NCI-H1048 (cell line): ENCODE measurements at regions not wholly inside any gene's neighbourhood (a gene's known extent, or its start where the extent isn't known, plus 50 kb on each side); places are given as distances from the start of the nearest gene placed in this dataset.

ENCODE experiments used
- DNase-seq: peaks from one replicate; lab custom pipeline; 2025; lab: John Stamatoyannopoulos, UW

- DNase-seq = no peak
Measured at GRCh38 chr7:12456506-12456905, 52.8 kb upstream of the VWDE start.

- peak; percentile 13 for DNase-seq
Measured at GRCh38 chr7:12458520-12459131, 55.0 kb upstream of the VWDE start.

DNA sequence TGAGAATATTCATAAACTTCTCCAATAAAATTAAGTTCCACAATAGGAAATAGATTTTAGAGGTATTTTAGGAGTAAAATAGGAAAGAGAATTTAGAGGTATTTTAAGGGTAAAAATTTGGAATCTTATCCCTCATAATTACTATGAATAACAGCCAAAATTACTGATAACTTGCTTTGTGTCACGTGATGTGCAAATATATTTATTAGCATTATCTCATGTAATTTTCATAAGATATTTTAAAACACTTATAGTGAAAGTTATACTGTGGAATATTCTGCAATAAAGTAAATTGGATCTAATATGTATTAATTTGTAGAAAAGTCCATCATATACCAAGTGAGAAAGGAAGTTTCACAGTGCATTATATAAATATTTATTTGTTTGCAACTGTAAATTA is 64.2 kb upstream of the VWDE start:
- DNase-seq = no peak

DNA sequence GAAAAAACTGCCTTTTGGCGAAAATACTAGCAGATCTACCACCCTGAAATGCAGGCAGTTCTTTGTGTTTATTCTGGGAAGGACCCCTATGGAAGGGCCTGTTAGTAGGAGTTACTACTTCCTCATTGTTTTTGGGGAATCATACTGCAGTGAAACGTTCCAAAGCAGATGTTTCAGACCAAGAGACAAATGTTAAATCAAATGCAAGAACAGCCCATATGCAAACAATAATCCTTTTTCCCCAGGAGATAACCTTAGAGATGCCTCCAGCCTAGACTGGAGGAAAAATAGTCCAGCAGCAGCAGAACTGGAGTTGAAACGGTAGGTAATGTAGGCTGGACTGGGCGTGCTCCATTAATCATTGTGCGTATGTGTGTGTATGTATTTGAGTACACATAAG is 65.9 kb upstream of the VWDE start:
- DNase-seq = no peak

DNA sequence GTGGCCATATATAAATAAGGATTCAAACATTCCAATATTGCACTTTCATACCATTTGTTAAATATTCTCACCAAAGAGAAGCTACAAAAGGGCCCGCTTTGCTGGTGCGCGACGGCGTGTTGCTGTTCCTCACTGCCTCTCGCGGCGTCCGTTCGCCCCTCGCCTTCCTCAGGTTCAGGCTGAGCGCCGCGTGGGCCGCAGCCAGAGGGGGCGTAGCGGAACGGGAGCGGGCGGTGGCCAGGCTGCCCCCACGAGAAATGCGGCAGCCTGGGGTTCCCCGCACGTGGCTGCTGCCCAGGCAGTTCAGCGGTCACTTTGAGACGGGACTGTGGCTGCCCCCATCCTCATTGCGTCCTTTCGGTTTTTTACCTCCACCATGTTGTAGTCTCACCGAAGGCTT is 67.3 kb upstream of the VWDE start:
- no peak for DNase-seq

- DNase-seq = no peak
Measured at GRCh38 chr7:12474035-12474434, 70.4 kb upstream of the VWDE start.

DNA sequence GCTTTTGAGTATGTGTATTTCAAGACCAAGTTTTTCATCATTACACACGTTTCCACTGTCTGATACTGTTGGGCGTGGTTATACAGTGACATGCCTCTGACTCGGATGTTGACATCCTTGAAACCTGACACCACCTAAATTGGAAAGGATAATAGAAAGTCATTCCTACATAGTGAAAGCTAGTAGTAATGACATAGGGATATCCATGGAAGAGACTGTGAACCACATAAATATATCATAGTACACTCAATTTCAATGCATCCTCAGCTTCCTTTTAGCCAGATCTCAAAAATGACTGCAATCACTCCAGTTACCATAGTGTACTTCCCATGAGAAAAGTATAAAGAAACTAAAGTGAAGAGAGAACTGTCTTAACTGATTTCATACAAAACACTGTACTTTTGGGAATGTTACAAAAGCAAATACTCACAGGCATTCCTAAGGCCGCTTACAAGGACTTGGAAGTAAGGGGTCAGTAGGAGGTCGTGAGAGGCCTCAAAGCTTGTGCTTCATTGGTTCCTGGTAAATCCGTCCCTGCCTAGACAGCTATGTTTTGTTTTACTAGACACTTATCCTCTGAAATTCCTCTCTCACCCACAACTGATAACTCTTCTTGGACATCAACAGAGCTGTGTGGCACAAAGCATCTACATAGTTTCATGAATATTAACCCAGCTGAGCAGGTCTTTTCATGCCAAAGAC is 71.8 kb upstream of the VWDE start:
- no peak for DNase-seq

DNA sequence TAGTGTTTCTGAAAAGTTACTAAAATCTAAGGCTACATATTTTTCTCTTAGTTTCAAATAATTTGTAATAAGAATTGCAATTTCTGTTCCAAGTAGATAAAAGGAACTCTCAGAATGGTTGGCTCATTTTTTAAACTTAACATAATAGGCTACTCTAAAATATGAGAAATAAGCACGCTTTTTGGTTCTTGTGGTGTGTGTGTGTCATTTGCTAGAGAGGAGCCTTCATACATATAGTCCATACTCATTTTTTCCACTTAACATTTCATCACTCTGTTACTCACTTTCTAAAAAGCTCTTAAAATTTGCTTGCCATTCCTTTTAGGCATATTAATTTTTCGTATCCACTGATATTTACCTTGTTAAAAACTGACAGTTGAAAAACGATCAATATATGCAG is 74.0 kb upstream of the VWDE start:
- no peak for DNase-seq

DNA sequence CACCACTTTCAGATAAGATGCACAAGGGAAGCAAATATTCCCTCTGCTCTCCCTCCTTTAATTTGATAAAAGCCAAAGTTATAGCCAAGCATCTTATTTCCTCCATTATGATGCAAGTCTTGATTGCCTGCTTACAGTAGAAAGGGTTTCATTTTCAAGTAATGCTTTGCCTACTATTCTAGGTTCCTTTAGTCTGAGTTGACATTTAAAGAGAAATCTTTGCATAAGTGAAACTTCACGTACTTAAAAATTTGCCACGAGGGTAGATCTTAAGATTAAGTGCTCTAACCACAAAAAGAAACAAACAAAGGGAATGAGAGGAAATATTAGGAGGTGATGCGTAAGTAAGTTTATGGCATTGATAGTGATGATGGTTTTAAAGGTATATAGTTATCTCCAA is 78.1 kb upstream of the VWDE start:
- no peak for DNase-seq

DNA sequence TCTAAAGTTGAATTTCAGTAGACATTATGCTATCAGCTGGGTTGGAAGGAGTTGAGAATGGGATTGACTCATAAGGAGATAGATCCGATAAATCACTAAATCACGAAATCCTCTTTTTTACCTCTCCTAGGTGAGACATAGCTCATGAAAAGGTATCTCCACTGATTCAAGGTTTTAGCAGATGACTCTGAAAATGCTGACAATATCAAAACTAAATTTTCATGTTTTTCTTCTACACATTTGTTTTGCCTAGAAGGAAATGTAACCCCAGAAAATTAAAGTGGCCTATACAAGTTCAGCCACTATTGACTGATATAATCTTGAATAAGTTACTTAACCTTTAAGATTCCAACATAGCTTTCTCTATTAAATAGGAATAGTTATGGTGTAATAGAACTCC is 82.2 kb upstream of the VWDE start:
- DNase-seq = no peak

DNA sequence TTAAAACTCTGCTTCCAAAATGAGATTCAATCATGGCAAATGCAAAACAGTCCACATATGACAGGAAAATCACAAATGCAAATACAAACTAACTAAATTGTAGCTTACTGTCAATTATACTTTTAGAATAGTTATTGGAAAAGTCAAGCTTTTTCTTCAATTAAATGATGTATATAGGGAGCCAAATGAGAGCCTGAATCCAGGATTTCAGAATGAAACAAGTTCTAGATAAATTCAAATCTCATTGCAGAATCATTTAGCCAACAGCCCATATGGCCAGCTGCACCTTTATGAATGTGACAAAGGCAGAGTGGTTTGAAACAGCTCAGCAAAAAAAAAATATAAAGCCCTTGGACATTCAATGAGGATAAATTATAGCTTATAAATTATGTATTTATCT is 82.2 kb upstream of the SCIN start:
- DNase-seq = no peak

GRCh38 chr7:12490107-12490688 is 80.3 kb upstream of the SCIN start:
- DNase-seq = peak; percentile 28

DNA sequence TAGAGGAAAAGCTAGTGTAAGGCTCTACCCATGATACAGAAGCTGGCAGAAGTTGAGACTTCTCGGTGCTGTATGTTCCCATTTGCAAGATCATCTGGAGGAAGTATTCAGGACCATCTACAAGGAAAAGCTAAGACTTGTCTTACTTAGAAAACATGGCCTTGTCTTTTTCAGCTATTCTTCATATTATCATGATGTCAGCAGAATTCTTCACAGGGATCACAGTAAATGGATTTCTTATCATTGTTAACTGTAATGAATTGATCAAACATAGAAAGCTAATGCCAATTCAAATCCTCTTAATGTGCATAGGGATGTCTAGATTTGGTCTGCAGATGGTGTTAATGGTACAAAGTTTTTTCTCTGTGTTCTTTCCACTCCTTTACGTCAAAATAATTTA is 79.6 kb upstream of the SCIN start:
- no peak for DNase-seq

DNA sequence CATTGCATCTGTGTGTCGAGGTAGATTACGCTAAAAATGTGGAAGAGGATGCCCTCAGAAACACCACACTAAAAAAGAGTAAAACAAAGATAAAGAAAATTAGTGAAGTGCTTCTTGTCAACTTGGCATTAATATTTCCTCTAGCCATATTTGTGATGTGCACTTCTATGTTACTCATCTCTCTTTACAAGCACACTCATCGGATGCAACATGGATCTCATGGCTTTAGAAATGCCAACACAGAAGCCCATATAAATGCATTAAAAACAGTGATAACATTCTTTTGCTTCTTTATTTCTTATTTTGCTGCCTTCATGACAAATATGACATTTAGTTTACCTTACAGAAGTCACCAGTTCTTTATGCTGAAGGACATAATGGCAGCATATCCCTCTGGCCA is 79.0 kb upstream of the SCIN start:
- no peak for DNase-seq

- DNase-seq = no peak
Measured at GRCh38 chr7:12493407-12493806, 77.1 kb upstream of the SCIN start.

GRCh38 chr7:12493863-12494686 is 76.4 kb upstream of the SCIN start:
- no peak for DNase-seq

DNA sequence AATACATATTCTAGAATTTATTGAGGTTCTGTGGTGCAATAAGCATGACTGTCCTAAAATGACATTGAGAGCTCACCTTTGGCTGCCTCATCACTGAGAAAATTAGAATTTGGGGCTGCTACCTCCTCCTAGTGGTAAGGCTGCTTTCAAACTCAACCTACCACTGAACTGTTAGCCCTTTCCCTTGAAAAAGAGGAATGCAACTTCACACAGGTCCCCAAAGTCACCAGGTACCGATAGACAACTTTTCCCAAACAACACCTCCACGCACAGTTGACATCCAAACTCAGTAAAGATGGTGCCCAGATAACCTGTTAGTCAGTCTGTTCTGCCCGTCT is 75.9 kb upstream of the SCIN start:
- no peak for DNase-seq

- peak; percentile 49 for DNase-seq
Measured at GRCh38 chr7:12496901-12497674, 73.4 kb upstream of the SCIN start.

DNA sequence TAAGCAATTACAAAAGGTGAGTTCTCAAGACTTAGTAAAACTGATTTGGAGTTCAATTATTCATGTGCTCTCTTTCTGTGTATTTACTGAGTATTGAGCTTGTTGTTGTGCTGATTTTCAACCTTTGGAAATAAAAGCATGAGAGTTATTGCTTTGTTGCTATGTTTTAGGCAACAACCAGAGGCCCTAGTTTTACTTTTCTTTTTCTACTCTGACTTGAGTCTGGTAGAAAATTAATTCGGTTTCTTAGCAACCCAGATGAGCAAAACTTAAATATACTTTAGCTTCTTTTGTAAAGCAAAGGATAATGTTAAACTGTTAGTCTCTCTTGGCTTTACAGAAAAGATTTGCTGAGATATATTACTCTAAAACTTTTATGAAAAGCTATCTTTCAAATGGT is 66.4 kb upstream of the SCIN start:
- no peak for DNase-seq

DNA sequence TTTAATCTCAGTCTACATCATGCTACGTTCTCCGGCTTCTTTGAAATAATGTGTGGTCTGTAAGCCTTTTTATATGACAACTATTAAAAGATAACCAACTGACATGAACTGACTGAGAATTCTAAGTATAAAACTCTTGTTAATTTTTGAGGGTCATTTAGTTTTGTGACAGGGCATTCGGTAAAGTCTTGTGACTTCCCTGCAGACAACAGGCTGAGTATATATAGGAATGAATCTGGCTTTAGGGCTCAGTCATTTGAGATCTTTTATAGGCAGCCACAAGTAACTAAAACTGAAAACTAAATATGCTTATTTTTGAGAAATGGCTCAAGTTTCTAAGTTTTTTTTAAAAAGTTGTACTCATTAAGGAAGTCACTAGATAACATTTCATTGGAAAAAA is 62.5 kb upstream of the SCIN start:
- no peak for DNase-seq

DNA sequence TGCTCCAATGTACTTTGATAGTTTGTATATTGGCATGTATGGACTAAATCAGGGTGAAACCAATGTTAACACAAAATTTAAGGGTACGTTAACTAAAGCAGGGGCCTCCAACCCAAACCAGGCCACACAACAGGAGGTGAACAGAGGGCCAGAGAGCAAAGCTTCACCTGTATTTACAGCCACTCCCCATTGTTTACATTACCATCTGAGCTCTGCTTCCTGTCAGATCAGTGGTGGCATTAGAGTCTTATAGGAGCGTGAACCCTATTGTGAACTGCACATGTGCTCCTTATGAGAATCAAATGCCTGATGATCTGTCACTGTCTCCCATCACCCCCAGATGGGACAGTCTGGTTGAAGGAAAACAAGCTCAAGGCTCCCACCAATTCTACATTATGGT is 62.0 kb upstream of the SCIN start:
- DNase-seq = no peak

- no peak for DNase-seq
Measured at GRCh38 chr7:12517451-12517850, 53.1 kb upstream of the SCIN start.
